ENCODE measurements at regions not wholly inside any gene's neighbourhood (a gene's known extent, or its start where the extent isn't known, plus 50 kb on each side); places are given as distances from the start of the nearest gene placed in this dataset.

DNA sequence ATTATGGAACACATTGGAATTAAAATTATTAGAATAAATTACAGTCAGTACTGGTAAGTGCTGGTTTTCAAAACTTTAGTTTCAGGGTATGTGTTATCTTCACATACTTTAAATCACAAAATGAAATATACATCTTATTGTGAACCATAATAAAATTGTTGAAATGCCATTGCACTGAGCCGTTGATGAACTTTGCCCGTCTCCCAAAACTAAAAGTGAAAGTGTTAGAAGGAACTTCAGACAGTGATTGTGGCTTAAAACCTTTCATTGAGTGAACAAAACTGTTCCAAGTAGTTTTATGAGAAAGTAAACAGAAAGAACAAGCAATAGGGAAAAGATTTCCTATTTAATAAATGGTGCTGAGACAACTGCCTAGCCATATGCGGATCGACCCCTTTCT lies 811.6 kb downstream of the PLCL1 start:
- TF ChIP-seq, protein P1, sequence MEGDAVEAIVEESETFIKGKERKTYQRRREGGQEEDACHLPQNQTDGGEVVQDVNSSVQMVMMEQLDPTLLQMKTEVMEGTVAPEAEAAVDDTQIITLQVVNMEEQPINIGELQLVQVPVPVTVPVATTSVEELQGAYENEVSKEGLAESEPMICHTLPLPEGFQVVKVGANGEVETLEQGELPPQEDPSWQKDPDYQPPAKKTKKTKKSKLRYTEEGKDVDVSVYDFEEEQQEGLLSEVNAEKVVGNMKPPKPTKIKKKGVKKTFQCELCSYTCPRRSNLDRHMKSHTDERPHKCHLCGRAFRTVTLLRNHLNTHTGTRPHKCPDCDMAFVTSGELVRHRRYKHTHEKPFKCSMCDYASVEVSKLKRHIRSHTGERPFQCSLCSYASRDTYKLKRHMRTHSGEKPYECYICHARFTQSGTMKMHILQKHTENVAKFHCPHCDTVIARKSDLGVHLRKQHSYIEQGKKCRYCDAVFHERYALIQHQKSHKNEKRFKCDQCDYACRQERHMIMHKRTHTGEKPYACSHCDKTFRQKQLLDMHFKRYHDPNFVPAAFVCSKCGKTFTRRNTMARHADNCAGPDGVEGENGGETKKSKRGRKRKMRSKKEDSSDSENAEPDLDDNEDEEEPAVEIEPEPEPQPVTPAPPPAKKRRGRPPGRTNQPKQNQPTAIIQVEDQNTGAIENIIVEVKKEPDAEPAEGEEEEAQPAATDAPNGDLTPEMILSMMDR (IDR thresholded peaks at IDR 0.05; ENCODE audit: extremely low read depth in 1 of 2, insufficient read depth in 1 of 2, low read depth in 1 of 2, low read length in 2 of 2): no peak
- TF ChIP-seq POLR2A (IDR thresholded peaks at IDR 0.05; ENCODE audit: low read depth, low read length): no peak
